Stimulated activated CD8-positive, alpha-beta memory T cell treated with anti-CD3 and anti-CD28 coated beads, Interleukin-7, amount 100 ng/mL, for 4 hours (primary cell): ENCODE measurements at regions not wholly inside any gene's neighbourhood (a gene's known extent, or its start where the extent isn't known, plus 50 kb on each side); places are given as distances from the start of the nearest gene placed in this dataset.

Source experiments
- DNase-seq, 2 donors: peaks; one replicate each; pipeline ENCODE4 v3.0.0-alpha.2; 2020; ENCODE audit warnings: low read depth in 2 of 2

DNA sequence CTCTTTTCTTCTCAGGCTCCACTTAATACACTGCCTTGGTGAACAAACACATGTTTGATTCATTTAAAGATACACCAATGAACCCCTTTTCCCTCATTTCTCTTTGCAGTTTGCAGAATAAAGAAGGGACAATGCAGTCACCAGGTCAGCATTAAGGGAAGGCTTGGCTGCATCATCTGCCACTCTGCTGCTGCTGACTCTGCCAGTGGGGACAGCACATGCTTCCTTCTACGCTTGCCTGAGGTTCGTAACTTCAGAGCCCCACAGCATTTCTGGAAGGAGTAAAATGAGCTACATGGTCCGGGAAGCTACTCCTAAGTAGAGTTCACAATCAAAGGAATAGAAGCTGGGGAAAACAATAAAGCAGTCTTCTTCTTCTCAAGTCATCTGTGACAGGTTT, 178.9 kb upstream of the GATB start:
- DNase-seq = no peak

DNA sequence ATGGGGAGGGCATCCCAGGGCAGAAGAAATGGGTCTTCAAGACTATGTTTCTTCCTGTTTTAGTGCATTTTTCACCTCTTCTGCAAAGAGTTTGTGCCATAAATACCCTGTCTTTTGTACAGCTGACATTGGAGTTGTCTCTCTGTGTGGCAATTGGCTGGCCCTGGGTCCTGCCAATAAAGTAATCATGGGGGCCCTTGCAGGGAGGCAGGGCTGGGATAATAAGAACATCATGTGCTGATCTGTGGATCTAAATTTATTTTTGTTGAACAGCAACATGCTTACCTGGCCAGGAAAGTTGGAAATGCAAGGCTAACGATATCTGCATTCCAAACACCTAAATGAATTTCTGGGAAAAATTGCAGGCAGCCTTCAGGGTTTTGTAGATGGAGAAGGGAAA, 174.6 kb upstream of the GATB start:
- DNase-seq = no peak

DNA sequence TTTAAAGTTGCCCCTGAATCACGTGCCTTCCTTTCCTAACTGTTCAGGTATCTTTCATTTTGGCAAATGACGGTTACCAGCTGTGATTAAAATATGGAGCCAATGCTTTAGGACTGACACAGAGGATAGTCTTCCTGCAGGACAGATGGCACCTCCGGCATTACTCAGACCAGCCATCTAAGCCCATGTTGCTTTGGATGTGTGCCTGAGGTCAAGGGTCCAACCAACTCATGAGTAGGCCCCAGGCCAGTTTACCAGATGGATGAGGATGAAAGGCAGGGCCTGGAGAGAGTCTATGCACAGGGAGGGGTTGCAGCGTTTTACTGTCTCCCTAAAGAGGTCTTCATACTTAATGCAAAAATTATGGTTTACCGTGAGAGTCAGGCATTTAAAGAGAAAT, 174.0 kb upstream of the GATB start:
- DNase-seq = no peak

DNA sequence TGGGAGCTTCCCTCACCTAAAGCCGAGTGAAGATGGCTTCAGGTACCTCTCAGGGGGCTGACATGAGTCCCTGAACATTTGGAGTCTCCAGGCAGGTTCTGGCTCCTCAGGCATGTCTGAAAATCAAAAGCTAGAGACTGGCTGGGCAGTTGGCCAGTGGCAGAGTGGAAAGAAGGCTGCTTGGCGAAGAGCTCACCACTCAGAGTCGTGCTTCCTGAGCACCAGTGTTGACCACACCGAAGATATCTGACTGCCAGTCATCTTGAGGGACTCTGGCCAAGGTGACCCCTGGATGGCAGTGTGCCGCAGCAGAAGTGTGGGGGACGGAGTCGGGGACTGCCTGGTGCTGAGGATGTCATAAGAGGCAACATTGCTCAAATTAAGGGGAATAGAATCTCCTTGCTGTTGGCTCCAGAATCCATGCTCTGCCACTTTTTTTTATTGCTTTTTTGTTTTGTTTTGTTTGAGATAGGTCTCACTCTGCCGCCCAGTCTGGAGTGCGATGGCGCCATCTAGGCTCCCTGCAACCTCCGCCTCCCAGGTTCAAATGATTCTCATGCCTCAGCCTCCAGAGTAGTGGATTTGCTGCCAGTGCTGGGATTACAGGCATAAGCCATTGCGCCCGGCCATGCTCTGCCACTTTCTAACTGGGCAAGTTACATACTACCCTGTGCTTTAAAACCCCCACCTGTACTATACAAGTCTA, 172.5 kb upstream of the GATB start:
- DNase-seq = no peak

DNA sequence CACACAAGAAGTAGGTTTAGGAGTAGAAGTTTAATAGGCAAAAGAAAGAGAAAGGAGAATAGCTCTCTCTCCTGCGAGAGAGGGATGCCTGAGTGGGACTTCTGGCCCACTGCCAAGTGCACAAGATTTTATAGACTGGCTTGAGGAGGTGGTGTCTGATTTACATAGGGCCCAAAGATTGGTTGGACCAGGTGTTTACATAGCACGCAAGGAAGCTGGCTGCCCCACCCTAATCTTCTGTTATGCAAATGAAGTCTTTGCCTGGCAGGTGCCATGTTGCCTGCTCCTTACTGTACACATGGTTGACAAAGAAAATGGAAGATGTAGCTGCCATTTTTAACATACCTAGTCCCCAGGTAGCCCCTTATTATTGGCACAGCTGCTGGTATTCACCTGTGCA, 170.8 kb upstream of the GATB start:
- no peak for DNase-seq

DNA sequence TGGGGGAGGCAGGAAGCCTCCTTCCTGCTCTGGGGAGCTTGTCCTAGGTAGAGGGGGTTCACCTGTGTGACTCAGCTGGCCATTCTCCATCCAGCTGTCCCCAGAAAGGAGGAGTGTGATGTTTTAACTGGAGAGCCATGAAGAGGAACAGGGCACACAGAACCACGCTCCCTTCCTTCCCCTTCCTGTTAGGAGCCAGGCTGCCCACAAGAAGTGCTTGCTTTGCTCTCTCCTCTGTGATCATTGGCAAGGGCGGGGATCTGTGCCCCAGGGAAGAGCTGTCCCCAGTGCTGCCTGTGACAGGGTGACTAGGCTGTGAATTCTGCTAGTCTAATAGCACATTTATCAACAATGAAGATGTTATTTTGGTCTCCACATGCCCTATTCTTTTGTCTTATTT, 169.6 kb upstream of the GATB start:
- DNase-seq = no peak

DNA sequence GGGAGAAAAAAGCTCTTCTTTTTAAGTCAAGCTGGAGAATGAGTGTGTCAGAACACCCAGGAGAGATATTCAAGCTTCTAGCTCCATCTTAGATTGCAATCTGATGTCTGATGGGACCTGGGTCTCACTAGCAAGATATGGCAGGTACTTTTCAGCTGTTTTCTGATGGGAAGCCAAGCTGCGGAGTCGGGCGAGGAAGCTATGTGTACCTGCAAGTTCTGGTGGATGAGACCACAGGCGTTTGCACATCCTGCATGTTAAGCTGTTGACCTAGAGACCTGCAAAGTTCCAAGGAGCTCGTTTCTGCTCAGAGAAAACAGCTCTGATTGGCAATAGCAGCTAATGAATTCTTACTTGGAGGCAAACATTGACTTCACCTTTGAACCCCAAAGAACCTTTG, 167.3 kb upstream of the GATB start:
- DNase-seq = no peak

DNA sequence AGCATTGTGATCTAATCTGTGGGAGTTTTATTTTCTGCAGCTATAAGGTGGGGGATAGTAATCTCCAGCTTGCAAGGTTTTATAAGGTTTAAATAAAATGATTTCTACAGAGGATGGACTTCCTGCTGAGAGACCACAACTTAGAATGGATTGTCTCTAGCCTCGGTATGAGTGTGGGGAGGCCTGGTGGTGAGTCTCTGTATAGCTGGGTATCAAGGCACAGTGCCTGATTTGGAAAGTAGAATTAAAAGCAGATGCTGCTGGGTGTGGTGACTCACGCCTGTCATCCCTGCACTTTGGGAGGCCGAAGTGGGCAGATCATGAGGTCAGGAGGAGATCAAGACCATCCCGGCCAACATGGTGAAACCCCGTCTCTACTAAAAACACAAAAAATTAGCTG, 162.0 kb upstream of the GATB start:
- DNase-seq = no peak

DNA sequence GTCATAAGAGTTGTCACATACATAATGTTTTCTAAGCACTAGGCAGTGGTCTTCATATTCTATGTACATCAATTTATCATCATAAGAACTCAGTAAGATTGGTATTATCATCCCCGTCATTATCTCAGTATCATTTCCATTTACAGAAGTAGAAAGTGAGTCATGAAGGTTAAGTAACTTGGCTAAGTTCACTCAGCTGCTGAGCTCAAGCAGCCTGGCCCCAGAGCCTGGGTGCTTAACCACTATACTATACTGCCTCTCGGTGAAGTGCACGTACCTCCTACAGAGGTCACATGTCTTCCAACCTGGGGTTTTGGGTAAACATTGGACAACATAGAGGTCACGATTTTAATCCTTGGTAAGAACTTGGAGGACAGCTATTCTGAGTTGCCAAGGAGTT, 161.5 kb upstream of the GATB start:
- no peak for DNase-seq

DNA sequence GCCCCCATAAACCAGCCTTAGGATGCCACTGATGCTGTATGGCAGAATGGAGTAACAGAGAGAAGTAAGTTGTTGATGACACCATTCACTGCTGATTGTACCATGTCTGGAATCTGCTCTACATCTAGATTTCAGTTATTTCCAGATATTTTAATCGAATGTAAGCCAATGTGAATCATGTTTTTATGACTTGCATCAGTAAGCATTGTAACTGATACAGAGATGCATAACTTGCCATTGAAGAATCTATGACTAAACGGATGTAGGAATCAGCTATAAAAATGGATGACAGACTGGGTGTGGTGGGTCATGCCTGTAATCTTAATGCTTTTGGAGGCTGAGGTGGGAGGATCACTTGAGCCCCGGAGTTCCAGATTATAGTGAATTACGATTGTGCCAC, 161.0 kb upstream of the GATB start:
- no peak for DNase-seq

DNA sequence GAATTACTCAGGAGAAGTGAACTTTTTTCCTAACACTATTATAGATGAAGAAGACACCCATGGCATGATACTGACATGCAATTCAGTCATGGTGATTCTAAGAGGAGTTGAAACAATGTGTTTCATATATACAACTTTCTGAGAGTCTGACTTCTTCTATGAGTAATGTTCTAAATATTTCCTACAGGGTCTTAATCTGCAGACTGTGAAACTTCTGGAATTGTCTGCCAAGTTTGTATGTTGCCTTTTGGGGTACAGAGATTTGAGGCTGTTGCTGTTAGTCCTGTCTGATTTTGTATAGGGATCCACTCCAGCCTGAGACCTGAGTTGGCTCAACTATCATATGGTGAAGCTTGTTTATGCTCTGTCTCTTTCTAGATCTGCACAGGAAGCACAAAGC, 160.6 kb upstream of the GATB start:
- DNase-seq = no peak

DNA sequence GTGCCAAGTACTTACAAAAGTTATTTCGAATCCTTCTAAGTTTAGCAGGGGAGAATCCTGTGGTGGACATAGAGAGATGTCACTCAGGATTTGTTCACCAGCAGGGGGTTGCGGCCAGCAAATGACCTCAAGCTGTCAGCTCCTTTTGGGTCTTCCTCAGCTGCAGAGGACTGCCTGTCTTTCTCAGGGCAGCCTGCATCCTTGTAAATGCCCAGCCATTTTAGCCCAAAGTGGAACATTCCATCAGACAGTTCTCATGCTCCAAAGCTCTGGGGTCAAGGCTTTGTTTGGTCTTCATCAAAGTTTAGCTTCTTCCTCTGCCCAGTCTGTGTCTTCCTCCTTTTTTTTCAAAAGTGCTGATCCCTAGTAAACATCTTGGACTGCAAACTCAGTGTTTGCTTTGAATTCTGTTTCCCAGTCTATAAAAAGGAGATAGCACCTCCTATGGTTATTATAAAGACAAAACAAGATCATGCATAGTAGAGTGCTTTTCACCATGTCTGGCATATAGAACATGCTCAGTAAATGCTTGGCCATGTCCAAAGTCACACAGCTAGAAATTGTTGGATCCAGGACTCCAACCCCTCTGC, 156.4 kb upstream of the GATB start:
- no peak for DNase-seq

DNA sequence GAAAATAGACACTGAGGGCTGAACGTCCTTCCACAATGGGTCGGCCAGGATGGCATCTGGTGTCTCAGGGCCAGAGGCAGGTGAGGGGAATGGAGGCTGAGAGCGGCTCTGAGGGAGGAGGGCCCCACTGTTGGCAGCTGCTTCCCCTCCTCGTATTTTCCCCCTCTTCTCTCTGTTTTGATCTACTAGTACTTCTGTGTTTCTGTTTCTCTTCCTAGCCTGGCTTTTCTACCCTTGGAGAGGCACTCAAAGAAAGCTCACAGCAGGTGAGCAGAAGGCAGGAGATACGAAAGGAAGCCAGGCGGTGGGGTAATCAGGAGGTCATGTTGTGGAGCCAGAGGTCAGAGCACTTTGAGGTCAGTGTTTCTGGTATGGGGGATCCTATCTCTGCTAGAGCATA, 151.8 kb upstream of the GATB start:
- DNase-seq = no peak

DNA sequence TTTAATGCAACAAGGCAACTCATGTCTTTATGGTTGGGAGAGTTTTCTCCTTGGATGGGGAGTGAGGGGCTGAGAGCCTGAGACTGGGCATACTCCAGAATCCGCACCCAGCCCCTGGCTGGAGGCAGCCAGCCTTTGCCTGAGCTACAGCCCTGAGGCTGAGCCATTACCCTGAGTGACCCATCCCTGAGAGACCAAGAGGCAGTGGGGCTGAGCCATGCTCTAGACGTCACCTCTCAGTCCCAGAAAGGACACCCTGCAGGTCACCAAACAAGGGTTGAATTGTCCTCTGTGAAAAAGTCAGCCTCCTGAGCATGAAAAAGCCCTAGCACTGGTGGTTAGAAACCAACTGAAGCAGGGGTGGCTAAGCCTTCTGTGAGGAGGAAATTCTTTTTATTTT, 151.2 kb upstream of the GATB start:
- no peak for DNase-seq

DNA sequence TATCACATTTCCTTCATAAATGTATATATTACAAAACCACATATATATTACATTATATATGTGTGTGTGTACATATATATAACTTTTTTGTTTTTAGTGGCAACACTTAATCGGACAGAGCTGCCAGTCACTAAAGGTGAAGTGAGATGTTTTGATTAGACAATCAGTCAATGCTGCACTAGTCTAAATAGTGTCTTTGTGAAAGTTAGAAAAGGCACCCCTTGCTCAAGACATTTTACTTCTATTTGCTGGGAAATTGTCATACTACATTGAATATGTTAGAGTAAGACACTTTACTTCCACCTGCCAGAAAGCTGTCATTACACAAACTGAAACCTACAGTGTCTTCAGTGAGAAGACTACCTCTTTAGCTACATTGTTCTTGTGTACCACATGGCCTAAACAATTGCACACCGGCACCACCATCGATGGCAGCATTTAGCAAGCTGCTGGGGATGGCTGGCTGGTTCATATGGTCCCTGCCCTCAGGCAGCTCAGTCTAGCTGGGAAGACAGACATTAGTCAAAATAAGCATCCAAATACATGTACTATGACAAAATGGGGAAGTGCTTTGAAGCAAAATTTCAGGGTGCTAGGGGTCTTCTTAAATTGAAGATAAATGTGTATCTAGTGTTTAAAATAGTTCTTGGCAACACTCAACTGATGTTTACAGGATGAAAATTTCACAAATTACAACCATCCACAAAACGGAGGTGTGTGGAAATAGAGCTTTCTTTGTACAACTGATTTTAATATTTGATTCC, 148.1 kb upstream of the GATB start:
- no peak for DNase-seq

DNA sequence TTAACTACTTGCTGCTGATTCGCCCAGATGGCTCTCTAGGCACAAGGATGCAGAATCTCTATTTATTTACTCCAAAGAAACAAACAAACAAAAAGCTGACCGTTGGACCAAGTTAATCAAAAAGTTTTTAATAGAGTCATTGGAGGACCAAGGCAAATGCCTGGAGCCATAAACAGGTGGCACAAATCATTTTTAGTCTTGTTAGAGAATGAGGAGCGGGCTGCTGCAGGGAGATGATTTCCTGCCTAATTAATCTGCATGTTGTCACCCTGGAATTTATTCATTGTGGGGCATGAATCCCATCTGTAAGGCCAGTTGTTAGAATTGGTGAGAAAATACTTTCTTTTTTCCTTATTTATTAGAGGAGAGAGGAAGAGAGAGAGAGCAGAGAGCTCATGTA, 147.4 kb upstream of the GATB start:
- DNase-seq = no peak

DNA sequence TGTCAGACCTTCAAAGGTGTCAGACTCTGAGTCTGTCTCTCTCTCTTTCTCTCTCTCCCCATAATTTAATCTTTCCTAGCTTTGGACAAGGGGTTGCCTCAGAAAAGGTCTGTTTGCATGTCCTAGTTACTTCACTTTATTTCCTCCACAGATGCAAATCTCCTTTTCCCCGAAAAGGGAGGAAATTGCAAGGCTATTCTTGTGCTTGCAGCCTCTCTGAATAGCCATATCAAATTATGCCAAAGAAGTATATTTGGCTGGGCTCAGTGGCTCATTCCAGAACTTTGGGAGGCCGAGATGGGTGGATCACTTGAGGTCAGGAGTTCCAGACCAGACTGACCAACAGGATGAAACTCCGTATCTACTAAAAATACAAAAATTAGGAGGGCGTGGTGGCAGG, 145.6 kb upstream of the GATB start:
- DNase-seq = no peak

DNA sequence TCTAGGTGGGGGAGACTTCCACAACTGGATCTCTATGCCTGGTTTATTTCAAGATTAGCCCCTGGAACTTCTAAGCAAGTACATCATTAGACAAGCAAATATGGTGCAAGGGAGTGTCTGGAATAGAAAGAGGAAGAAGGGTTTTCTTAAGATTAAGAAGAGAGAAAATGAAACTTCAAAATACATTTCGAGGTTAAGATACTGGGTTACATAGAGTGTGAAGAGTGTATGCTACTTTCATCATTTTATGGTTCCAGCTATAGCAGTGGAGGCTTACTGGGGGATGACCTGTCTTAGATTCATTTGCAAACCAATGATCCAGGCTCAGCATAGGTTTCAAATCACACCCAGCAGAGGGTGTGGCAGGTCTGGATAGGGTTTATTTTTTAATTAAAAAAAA, 144.4 kb upstream of the GATB start:
- DNase-seq = no peak

DNA sequence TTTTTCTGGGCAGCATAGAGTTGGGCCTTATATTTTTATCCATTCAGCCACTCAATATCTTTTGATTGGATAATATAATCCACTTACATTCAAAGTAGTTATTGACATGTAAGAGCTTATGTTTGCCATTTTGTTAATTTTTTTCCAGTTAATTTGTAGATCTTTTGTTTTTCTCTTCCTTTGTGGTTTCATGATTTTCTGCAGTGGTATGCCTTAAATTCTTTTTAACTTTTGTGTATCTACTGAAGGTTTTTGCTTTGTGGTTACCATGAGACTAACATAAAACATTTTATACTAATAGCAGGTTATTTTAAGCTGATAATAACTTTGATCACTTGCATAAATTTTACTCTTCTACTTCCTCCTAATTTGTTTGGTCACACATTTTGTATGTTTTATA, 140.8 kb upstream of the GATB start:
- DNase-seq = no peak

DNA sequence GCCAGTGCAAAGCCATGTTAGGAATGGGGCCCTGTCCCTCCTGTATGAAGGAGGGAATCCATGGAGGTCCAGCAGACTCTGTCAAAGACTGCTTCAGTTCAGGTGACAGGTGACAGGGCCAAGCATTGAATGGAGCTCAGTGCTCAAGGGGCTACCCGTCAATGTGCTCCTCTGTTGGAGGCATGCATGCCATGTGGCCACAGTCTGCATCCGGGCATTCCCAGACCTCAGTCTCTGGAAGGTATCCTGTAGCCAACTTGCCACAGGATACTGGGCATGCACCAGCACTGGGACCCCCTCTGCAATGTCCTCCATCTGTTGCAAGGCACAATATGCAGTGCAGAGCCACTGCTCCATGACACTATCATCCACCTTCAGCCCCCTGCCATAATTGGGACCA, 136.1 kb upstream of the GATB start:
- no peak for DNase-seq

DNA sequence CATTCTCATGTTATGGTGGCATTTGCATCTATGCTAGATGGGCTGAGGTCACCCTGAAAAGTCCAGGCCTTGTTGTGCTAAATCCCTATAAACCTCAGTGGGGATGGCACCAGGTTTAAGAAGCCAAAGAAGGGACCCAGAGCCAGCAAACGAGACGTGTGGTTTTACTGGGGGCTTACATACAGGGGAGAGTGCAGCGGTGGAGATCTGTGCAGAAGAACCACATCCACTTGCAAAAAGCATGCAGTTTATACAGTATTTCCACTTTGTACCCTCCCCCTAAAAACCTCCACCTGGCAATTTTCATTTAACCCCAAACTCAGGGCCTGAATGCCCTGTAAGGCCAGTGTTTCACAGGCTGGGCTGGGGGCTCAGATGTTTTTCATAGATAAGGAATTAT, 134.9 kb upstream of the GATB start:
- DNase-seq = no peak

DNA sequence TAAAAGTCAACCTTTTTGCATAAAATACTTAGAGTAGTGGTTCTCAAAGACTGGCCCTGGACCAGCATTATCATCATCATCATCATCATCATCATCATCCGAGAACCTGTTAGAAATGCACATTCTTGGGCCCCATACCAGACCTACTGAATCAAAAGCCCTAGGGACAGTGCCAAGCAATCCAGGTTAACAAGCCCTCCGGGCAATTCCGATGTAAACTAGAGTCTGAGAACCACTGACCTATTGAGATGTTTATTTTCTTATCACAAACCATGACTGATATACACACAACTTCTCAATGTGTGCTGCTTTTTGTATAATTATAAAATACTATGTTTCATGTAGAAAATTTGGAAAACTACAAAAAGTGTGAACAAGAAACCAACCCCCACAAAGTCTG, 133.4 kb upstream of the GATB start:
- DNase-seq = no peak

DNA sequence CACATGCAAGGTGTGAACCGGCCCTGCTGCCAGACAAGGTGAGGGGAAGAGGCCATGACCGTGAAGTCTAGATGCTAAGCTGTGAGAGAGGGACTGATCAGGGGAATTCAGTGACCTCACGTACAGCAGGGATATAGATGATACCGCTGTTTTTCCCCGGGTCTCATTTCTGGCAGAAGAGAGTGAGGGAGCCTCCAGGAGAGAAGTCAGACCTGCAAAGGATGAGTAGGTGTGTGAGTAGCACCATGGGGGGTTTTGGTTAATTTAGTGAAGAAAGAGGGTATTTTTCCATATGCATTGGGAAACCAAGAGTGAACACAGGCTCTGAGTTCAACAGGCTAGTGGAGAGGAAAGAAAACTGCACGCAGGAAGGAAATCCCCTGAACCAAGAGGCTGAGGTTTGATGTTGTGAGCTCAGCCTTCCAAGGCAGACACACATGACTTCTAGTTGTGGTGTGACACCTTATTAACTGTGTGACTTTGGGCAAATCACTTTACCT, 127.6 kb upstream of the GATB start:
- DNase-seq = no peak
